ENCODE measurements at regions not wholly inside any gene's neighbourhood (a gene's known extent, or its start where the extent isn't known, plus 50 kb on each side); places are given as distances from the start of the nearest gene placed in this dataset.

DNA sequence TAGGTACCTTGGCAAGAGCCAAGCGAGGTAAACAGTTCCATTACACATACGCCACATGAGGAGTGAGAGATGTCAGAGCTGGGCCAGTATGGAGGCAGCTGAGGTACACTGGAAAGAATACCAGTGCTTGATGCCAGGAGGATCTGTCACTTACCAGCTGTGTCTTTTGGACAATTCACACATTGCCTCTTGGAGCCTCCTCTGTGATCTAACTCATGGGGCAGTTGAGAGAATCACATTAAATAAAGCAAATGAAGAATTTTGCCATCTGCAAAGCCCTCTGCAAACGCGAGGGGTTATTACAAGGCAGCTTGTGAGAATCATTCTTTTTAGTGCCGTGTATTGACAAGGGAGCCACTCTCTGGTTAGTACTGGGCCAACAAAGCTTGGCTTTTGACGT is 429.7 kb upstream of the KLF4 start:
- no peak overlapping the region for H3K27ac Mint-ChIP-seq (ENCODE audit: unreplicated experiment)
- intact Hi-C loops (cut with micrococcal nuclease; ENCODE audit: unreplicated experiment) = no loop called here
- H3K36me3 Mint-ChIP-seq (ENCODE audit: insufficient read depth, unreplicated experiment) = no peaks in the 10 kb centered on the region
- CTCF ChIA-PET = no interaction called here
- H3K9me3 Mint-ChIP-seq (ENCODE audit: low read depth, unreplicated experiment) = no peaks in the 10 kb centered on the region
- no peak for DNase-seq
- no TSS peak for BruUV-seq (replicated peaks)
- H3K27me3 Mint-ChIP-seq (ENCODE audit: unreplicated experiment) = no peaks in the 10 kb centered on the region
- H3K4me3 Mint-ChIP-seq (ENCODE audit: low read depth, unreplicated experiment) = no peak overlapping the region
- TF ChIP-seq, protein P1, sequence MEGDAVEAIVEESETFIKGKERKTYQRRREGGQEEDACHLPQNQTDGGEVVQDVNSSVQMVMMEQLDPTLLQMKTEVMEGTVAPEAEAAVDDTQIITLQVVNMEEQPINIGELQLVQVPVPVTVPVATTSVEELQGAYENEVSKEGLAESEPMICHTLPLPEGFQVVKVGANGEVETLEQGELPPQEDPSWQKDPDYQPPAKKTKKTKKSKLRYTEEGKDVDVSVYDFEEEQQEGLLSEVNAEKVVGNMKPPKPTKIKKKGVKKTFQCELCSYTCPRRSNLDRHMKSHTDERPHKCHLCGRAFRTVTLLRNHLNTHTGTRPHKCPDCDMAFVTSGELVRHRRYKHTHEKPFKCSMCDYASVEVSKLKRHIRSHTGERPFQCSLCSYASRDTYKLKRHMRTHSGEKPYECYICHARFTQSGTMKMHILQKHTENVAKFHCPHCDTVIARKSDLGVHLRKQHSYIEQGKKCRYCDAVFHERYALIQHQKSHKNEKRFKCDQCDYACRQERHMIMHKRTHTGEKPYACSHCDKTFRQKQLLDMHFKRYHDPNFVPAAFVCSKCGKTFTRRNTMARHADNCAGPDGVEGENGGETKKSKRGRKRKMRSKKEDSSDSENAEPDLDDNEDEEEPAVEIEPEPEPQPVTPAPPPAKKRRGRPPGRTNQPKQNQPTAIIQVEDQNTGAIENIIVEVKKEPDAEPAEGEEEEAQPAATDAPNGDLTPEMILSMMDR (IDR thresholded peaks at IDR 0.05; ENCODE audit: unreplicated experiment) = no peak
- H3K4me1 Mint-ChIP-seq (ENCODE audit: low read depth, unreplicated experiment) = no peaks in the 10 kb centered on the region

DNA sequence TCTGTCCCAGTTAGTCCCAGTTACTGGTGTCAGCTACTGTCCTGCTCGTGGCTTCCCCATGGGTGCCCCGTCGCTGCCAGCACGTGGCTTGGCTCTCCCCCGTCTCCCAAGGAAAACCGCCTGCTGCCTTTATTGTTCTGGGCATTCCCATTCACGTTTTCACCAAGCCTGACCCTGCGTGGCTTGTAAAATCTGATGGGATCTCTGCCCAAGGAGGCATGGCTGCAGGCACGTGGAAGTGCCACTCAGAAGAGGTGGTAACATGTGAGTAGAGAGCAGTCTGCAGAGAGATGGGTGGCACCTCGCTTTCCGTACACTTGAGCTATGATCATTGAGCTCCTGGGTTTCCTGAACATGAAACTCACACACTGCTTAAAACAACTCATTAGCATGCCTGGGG is 429.2 kb upstream of the KLF4 start:
- no peak overlapping the region for H3K27ac Mint-ChIP-seq (ENCODE audit: unreplicated experiment)
- no peak overlapping the region for H3K4me3 Mint-ChIP-seq (ENCODE audit: low read depth, unreplicated experiment)
- no peaks in the 10 kb centered on the region for H3K4me1 Mint-ChIP-seq (ENCODE audit: low read depth, unreplicated experiment)
- CTCF ChIA-PET = no interaction called here
- intact Hi-C loops (cut with micrococcal nuclease; ENCODE audit: unreplicated experiment) = no loop called here
- no TSS peak for BruUV-seq (replicated peaks)
- no peaks in the 10 kb centered on the region for H3K27me3 Mint-ChIP-seq (ENCODE audit: unreplicated experiment)
- no peaks in the 10 kb centered on the region for H3K9me3 Mint-ChIP-seq (ENCODE audit: low read depth, unreplicated experiment)
- no peaks in the 10 kb centered on the region for H3K36me3 Mint-ChIP-seq (ENCODE audit: insufficient read depth, unreplicated experiment)
- TF ChIP-seq, protein P1 (IDR thresholded peaks at IDR 0.05; ENCODE audit: unreplicated experiment) = no peak
- no peak for DNase-seq

DNA sequence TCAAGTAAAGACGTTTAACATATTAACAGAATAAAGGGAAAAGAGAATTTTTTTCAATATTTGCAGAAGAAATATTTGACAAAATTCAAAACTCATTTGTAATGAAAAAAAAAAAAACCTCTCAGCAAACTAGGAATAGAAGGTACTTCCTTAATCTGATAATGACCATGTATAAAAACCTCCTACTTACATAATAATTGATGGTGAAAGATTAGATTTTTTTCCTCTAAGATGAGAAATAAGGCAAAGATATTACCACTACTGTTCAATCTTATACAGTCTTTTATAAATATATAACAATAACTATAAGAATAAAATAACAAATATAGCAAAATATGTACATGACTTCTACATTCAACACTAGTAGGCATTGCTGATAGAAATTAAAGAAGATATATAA is 424.6 kb upstream of the KLF4 start:
- intact Hi-C loops (cut with micrococcal nuclease; ENCODE audit: unreplicated experiment) = no loop called here
- Mint-ChIP-seq H3K27me3 (ENCODE audit: unreplicated experiment) (no peaks in the 10 kb centered on the region), H3K4me3 (ENCODE audit: low read depth, unreplicated experiment) (no peak overlapping the region), H3K9me3 (ENCODE audit: low read depth, unreplicated experiment) (no peaks in the 10 kb centered on the region), H3K4me1 (ENCODE audit: low read depth, unreplicated experiment) (no peaks in the 10 kb centered on the region), H3K36me3 (ENCODE audit: insufficient read depth, unreplicated experiment) (no peaks in the 10 kb centered on the region), H3K27ac (ENCODE audit: unreplicated experiment) (no peak overlapping the region)
- CTCF ChIA-PET = interaction anchor here (0.7 kb wide), 1 partner anchor 64 kb away, joined by 5 read pairs; no protein-coding TSS in a partner anchor
- TF ChIP-seq, protein P1 (IDR thresholded peaks at IDR 0.05; ENCODE audit: unreplicated experiment) = no peak
- BruUV-seq (replicated peaks) = no TSS peak
- DNase-seq = no peak

DNA sequence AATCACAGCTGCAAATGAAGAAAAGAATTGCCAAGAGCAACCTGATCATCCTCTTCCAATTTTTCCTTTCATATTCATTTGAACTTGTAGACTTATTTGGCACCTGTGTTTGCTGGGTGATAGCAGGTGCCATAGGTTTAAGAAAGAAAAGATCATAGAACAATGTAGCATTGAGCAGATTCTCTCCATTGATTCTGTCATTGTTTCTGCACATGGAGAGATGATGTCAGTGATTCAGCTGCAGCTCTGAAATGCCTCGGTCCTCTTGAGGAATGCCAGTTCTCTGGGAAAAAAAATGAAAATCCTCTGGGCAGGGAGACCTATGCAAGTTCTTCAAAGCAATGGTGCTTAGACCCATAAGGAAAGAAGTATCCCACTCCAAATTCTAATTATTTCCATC is 418.1 kb upstream of the KLF4 start:
- CTCF ChIA-PET = no interaction called here
- no peaks in the 10 kb centered on the region for H3K36me3 Mint-ChIP-seq (ENCODE audit: insufficient read depth, unreplicated experiment)
- H3K27me3 Mint-ChIP-seq (ENCODE audit: unreplicated experiment) = no peaks in the 10 kb centered on the region
- DNase-seq = no peak
- BruUV-seq (replicated peaks) = no TSS peak
- H3K27ac Mint-ChIP-seq (ENCODE audit: unreplicated experiment) = no peak overlapping the region
- H3K4me3 Mint-ChIP-seq (ENCODE audit: low read depth, unreplicated experiment) = no peak overlapping the region
- TF ChIP-seq, protein P1 (IDR thresholded peaks at IDR 0.05; ENCODE audit: unreplicated experiment) = no peak
- no peaks in the 10 kb centered on the region for H3K9me3 Mint-ChIP-seq (ENCODE audit: low read depth, unreplicated experiment)
- no peaks in the 10 kb centered on the region for H3K4me1 Mint-ChIP-seq (ENCODE audit: low read depth, unreplicated experiment)
- intact Hi-C loops (cut with micrococcal nuclease; ENCODE audit: unreplicated experiment) = no loop called here

DNA sequence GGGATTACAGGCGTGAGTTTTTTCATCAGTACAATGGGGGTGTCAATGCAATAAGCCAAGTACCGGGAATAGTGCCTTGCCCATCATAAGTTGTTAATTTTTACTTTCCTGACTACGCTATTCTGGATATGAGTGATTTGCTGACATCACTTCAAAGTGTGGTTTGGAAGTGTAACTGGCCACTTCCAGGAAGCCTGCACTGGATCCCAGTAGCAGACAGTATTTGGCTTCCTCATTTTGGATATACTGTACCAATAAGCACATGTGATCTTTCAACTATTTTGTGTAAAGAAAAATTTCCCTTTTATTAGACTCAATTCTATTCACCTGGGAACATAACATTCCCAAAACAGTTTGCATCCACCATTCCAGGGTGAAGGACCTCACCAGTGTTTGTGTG is 417.7 kb upstream of the KLF4 start:
- CTCF ChIA-PET = no interaction called here
- H3K27ac Mint-ChIP-seq (ENCODE audit: unreplicated experiment) = no peak overlapping the region
- BruUV-seq (replicated peaks) = no TSS peak
- H3K4me3 Mint-ChIP-seq (ENCODE audit: low read depth, unreplicated experiment) = no peak overlapping the region
- no peak for DNase-seq
- H3K9me3 Mint-ChIP-seq (ENCODE audit: low read depth, unreplicated experiment) = no peaks in the 10 kb centered on the region
- H3K4me1 Mint-ChIP-seq (ENCODE audit: low read depth, unreplicated experiment) = no peaks in the 10 kb centered on the region
- TF ChIP-seq, protein P1 (IDR thresholded peaks at IDR 0.05; ENCODE audit: unreplicated experiment) = no peak
- intact Hi-C loops (cut with micrococcal nuclease; ENCODE audit: unreplicated experiment) = no loop called here
- H3K36me3 Mint-ChIP-seq (ENCODE audit: insufficient read depth, unreplicated experiment) = no peaks in the 10 kb centered on the region
- no peaks in the 10 kb centered on the region for H3K27me3 Mint-ChIP-seq (ENCODE audit: unreplicated experiment)
